HG03439 (cell line): ENCODE measurements at regions not wholly inside any gene's neighbourhood (a gene's known extent, or its start where the extent isn't known, plus 50 kb on each side); places are given as distances from the start of the nearest gene placed in this dataset.
"Not testable (repeated sequence)": the region's sequence is repeated elsewhere in the genome, so short reads cannot be mapped to it uniquely, and the experiment has no call there.

ENCODE experiments used
- ATAC-seq: cut with Tn5 transposase; IDR thresholded peaks from one replicate; pipeline ENCODE4 v1.9.1; 2021; ENCODE audit warnings: mild to moderate bottlenecking, moderate library complexity; ENCODE audit not compliant: unreplicated experiment

DNA sequence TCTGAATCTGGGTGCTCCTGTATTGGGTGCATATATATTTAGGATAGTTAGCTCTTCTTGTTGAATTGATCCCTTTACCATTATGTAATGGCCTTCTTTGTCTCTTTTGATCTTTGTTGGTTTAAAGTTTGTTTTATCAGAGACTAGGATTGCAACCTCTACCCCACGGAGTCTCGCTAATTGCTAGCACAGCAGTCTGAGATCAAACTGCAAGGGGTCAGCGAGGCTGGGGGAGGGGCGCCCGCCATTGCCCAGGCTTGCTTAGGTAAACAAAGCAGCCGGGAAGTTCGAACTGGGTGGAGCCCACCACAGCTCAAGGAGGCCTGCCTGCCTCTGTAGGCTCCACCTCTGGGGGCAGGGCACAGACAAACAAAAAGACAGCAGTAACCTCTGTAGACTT lies 421.8 kb downstream of the CSNK1G3 start:
- ATAC-seq: not testable (repeated sequence)

DNA sequence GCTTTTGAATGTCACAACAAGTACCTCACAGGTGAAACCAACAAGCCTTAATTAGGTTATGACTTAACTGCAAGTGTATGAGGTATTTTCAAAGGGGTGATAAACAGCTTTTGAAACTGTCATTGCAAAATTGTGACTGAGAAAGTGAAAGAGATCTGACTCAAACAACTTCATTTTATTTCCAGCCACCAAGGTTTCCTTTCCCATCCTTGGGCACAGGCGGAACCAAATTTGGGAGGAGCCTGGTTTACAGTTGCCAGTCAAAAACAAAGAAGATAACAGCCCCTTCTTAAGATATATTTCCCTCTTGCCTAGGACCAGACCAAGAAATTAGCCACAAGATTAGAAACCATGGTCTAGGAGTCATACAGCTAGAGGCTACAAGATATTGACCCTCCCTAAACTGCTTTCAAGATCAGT lies 417.1 kb downstream of the CSNK1G3 start:
- no peak for ATAC-seq

DNA sequence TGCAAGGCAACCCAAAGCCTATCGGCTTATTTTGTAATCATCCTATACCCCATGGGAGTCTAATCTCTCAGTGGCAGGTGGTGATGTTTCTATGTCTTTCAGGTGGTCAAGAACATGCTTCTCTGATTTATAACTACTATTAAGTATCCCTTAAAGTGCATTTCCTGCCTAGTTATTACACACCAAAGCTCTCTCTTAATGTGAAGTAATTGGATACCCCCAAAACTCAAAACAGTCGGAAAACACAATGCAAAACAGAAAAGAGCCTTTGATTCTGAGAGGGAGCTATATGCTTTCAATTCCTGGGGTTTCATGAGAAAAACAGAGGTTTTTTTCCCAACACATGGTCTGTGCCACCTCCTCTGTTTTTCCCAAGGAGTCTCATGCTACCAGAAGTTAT lies 416.4 kb downstream of the CSNK1G3 start:
- no peak for ATAC-seq

DNA sequence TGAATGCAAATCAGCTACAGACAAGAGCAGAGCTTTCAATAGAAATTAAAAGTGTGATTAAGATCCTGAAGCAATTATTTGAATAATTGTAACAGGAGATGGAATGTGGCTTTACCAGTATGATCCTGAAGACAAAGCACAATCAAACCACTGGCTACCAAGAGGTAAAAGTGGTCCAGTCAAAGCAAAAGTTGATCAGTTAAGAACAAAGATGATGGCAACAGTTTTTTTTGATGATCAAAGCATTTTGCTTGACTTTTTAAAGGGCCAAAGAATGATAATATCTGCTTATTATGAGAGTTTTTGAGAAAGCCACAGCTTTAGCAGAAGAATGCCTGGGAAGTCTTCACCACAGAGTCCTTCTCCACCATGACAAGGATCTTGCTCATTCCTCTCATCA lies 409.2 kb downstream of the CSNK1G3 start:
- no peak for ATAC-seq

DNA sequence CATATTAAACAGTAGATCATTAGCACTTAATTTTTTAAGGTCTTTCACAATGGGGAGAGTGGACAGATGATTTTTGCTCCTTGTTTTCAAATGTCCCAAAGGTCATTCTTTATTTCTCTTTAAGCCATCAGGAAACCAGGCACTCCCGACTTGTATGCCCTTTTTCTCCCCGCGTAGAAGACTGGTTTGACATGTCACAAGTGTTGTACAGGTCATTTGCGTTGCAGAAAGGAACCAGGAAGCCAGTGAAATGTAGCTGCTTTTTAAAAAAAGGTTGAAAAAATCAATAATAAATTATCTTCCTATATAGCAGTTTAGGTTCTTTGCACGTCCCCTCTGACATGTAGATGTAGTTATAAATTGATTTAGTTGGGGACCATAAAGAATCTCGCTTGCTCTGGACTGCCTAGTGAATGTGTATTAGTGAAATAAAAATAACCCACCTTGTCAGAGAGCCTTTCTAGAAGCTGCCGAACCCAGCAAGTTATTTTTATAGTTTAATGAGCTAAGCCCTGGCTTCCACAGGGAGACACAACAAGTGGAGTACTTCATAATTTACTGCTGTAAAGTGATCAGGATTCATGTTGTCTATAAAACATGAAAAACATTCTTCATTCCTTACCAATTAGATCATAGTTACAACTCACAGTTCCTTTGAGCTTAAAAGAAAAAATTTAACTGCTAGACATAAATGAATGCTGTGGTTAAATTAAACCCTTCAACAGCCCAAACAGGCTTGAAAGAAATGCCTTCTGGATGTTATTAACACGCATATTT lies 404.6 kb downstream of the CSNK1G3 start:
- no peak for ATAC-seq

DNA sequence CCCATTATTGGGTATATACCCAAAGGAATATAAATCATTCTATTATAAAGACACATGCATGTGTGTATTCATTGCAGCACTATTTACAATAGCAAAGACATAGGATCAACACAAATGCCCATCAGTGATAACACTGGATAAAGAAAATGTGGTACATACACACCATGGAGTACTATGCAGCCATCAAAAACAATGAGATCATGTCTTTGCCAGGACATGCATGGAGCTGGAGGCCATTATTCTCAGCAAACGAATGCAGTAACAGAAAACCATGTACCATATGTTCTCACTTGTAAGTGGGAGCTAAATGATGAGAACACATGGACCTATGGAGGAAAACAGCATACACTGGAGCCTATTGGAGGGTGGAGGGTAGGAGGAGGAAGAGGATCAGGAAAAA lies 402.4 kb downstream of the CSNK1G3 start:
- ATAC-seq: no peak

DNA sequence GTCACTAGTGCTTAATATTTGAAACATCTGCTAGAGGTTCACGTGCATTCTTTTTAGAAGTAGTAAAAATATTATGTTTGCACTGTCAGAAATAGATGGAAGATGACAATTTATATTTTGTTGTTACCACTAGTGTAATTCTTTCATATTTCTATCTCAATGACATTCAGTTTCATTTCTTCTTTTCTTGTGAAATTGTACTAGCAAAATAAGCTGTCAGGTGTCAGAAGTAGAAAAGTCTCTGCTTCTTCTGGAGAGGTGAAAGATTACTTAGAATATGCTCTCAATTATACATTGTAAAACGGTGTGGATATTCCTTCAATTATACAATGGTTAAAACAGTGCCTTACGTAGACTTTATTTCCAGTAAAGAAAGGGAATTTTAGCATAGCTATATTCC lies 395.4 kb downstream of the CSNK1G3 start:
- no peak for ATAC-seq

DNA sequence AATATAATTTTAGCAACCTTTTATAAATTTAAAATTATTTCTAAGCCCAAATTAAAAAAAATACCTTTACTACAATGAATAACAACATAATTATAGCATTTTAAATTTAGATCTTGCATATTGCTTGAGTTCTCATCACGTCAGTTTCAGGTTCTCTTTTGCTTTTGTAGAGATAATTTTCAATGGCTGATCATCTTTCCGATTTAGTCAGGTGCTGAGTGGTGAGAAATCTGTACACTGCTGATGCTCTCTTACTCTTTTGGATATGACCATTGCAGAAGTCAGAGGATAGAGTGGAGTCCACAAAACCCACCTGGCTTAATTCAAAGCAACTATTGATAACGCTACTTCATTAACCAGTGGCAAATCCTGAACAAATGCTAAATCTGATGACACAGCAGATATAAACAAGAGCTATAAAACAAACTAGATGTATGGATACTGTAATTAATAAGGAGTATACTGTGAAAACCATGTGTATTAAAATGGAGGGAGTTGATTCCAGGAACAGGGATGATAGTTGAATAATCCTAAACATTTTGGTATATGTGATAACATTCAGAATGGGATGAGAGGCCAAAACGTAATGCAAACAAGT lies 394.8 kb downstream of the CSNK1G3 start:
- ATAC-seq: no peak

DNA sequence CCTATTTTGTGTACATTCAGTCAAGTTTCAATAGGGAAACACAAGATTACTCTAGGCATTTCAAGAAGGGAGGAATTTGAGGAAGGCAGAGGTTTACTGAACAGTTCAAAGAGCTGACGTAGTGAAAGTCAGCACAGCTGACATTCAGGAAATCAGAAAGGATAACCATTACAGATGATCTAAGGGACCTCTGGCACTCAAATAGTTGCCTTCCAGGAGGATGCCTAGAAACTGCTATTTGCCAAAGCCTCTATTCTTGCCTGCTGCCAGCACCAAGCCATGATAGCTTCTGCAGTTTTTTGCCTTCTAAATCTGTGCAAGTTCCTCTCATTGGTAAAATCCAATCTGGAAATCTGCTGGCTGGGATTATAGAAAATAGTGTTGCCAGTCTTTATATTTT lies 373.1 kb downstream of the CSNK1G3 start:
- ATAC-seq: no peak

DNA sequence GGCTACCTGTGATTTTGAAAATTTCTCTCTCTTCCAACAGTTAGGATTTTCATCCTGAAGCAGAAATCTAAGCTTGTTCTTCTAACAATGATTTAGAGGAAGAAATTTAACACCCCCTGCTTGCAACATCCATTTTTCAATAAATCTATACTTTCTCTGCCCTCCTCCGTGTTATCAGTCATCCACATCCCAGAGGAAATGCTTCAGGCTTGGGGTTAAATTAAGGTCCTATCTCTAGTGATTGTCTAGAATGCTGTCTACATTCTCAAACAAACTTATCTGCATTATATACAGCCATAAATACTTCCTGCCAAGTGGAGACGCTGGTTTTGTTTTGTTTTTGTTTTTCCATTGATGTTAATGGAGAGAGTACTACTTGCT lies 371.0 kb downstream of the CSNK1G3 start:
- no peak for ATAC-seq

DNA sequence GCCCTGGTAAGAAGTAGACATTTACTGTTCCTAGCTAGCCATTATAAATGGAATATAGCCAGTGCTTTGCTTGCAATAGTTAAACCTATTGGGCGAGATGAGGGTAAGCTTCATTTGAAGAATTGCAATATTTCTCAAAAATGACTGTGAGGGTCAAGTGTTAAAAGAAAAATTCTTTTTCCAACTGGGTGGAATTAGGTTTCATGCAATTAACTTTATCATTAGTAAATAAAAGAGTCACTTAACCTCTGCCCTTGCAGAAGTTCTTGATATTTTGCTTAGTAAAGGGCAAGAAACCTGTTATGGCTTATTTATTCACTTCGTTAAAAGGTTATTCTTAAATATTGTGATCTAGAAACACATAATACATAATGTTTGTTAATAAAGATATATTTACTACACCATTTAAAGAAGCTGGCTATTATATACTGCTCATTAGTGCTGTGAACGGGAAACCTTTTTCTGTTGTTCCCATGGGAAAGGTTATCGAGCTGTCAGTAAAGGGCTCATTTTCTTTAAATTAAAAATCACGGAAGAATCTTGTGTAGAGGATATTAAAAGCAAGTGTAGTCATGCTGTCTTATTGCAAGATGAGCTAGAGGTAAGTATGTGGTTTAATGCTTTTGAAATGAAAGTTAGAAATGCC lies 370.5 kb downstream of the CSNK1G3 start:
- ATAC-seq: no peak

DNA sequence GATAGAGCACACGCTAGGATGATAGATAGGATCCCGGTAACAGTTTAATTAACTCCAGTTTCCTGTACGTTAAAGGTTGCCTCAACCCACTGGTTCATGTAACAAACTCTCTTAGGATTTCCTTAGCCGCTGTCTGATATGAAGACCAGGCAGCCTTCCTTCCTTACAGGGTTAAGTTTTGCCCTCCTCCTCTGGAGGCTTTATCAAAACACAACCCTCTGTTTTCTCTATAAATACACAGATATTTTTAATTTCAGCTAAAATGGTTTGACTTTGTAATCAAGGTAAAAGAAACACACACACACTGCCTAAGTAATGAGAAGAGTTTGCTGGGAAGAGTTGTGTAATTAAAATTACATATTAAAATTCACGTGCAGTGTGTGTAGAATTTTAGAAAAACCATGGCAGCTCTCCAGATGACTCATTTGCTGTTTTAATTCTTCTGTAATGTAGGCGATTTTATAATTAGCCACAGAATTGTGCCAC lies 369.8 kb downstream of the CSNK1G3 start:
- ATAC-seq: no peak

DNA sequence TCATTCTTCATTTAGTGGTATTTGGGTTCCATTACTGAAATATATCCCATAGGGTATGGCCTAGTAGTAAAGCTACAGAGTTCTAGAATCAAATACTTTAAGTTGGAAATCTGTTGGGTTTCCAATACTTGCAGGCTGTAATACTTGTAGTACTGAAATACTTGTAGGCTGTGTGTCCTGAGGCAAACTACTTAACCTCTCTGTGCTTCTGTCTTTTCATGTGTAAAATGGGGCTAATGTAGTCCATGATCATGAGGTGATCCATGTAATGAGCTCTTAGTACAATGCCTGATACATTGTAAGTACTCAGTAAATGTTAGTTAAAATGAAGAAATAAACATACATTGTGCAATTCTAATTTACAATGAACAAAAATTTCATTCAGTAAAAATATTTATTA lies 368.9 kb downstream of the CSNK1G3 start:
- ATAC-seq: no peak

DNA sequence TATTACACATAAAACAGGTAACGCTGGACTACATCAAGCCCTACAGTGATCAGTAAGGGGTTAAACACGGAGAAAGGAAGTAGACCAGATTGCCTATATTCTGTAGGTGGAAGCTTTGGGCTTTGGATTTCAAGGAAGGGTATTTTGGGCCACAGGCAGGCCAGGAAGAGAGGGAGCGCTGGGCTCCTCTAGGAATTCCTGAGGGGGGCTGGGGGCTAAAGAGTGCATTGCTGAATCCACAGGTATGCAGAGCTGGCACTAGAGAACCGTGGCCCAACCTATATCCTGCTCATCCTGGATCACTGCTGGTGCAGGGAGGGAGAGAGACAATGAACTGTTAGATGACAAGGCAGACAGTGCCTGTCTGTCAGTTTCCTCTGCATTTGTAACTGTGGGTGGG lies 367.1 kb downstream of the CSNK1G3 start:
- ATAC-seq: no peak

DNA sequence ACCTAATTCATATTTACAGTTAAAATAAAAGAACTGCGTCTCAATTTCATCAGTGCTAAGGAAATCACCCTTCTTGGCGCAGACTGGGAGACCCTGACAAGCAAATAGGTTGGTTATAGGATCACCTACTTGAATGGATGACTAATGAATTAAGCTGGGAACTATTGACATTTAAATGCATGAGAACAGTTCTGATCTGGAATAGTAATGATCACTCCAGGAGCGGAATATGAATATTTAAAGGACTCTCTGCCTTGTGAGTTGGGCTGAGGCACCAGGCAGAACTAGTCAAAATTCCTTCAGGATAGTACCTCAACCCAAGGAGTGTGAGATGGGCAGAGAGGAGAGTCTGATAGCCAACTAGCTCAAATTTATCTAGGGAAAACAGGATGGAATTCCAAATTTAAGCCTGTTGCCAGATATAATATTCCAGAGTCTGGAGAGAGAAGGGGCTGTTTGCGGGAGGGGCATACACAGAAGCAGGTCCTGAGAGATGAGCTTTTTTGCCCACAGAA lies 364.4 kb downstream of the CSNK1G3 start:
- ATAC-seq: no peak

DNA sequence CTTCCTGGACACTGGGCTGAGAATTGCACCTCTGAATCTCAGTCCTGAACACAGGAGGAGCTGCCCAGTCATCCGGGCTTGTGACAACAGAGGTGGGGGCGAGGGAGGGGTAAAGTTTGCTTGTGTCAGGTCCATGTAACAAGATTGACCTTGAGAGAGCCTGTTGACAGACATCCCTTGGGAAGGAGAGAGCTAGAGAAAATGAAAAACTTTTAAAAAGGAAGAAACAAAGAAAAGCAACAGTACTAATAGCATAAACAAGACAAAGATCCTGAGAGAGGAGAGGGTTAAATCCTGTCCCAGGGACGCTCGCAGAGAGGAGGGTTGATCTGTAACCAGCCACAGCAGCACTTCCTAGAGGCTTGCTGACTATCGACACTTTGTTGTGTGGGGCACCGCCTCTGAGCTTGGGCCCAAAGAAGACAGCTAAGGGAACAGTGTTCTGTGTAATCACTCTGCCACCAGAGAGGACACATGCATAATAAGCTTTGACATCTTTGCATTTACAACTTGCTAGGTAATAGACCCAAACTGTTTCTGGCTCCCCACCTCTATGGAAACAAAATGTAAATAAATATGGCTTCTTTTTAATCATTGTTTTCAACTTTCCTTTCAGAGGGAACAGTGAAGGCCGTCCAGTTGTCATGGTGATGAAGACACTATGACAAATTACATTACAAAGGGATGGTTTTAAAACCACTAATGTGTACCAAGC lies 363.7 kb downstream of the CSNK1G3 start:
- no peak for ATAC-seq

DNA sequence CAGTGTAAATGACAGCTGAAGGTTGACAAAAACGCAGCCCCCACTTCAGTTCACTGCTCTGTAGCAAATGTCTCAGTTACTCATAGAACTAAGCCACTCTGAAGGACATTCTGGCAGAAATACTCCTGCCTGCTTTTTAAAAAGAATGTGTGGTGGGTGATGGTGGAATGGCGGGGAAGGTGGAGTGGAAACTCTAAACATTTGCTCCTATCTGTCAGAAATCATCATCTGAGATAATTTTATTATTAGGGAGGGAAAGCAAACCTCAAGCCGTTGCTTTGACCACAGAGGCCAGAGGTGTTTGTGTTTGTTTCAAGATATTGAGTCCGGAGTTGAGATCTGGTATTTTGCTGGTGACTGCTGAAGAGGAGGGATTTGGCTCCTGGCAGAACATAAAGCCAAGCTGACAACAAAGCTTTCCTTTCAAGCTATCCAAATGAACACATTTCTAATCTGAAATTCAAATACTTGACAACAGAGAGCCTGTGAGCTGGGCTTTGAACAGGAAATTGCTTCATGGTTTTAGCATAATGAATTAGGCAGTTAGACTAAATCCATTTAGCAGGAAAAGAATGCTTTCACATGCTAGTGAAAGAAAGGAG lies 362.7 kb downstream of the CSNK1G3 start:
- no peak for ATAC-seq

DNA sequence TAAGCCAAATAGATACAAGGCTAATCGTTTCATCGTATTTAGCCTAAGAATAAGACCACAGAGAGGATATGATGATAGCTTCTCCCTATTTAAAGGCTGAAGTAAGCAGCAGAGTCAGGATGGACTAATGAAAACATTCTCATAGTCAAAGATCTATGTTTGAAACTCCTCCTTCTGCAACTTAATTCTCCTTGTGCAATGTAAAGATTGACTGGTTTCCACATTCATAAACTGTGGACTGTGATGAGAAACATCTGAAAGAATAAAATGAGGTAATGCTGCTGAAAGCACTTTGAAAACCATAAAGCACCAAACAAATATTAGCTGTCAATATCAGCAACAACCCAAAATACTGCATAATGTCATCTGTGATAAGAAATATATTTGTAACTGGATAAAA lies 361.9 kb downstream of the CSNK1G3 start:
- ATAC-seq: no peak

DNA sequence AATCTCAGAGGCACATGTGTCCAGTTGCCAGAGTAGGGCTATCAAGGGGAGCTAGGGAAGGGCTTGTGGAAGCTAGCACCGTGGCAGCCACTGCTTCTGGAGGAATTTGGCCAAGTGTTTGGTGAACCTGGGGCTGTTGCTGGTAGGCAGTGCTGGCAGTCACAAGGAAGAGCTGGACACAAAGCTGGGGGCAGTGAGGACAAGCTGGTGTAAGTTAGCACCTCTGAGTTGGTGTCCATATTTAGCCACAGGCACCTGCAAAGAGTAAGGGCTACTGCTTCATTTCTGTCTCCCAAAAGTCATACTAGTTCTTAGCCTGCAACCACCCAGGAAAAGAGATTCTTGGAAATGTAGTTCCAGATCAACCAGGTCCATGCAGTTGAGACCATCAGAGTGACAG lies 359.4 kb downstream of the CSNK1G3 start:
- ATAC-seq: no peak

DNA sequence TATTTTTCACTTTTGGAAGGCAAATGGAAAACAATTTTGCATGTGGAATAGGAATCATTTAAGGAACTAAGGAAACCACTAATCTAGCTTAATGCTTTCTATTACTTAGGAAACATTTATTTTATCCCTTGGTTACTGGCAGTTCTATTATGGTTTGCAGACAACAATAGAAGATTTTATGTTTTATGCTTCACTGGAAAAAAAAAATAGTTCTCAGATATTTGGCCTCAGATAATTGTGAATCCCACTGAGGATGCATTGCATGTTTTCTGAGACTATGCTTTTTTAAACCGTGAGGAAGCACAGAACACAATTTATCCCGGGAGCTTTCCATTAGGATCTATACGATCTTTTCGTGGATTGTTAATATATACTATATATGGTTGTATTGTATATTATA lies 356.9 kb downstream of the CSNK1G3 start:
- no peak for ATAC-seq

DNA sequence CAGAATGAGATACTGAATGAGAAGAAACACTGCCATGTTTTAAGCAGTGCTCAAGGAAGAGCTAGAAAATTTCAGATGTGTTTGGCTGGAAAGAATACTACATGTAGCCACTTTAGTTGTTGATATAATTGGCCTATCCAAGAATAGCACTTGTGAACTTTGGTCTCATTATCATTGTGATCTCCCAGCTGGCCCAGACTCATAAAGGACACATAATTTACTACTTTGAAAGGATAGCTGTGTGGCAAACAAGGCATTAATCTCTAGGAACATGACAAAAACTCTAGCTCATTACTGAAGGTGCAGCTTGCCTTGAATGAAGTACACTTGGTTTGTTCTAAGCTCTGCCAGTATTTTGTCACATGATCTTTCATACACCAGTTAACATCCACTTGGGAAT lies 356.3 kb downstream of the CSNK1G3 start:
- ATAC-seq: no peak
